LoVo (cell line): ENCODE measurements at regions not wholly inside any gene's neighbourhood (a gene's known extent, or its start where the extent isn't known, plus 50 kb on each side); places are given as distances from the start of the nearest gene placed in this dataset.

Experiments
- DNase-seq: peaks from one replicate; pipeline ENCODE4 v3.0.0-alpha.2; 2016; ENCODE audit warnings: low spot score

GRCh38 chr5:125006011-125006685 is 259.7 kb upstream of the ZNF608 start:
- DNase-seq: no peak

DNA sequence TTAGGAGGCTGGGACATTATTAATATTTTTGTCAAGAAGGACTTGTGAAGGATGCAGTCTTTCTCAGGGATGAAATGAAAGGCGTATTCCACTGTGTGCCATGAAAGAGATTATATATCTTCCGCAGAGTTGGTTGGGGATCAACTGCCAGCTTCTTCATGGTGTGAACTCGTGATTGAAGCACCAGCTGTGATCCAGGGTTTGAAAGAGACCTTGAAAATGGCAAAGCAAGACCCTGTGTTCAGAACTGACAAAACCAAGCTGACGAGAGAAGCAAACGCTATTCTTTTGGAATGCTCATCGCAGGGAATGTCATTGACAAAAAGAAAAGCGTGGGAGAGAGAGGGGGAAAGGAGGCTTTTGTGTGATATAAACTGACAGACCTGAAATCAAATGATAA is 263.9 kb upstream of the ZNF608 start:
- DNase-seq: no peak

- no peak for DNase-seq
Observed at GRCh38 chr5:125011014-125011413, 264.6 kb upstream of the ZNF608 start.

- peak; percentile 55 for DNase-seq
Observed at GRCh38 chr5:125011419-125011818, 265.0 kb upstream of the ZNF608 start.

DNA sequence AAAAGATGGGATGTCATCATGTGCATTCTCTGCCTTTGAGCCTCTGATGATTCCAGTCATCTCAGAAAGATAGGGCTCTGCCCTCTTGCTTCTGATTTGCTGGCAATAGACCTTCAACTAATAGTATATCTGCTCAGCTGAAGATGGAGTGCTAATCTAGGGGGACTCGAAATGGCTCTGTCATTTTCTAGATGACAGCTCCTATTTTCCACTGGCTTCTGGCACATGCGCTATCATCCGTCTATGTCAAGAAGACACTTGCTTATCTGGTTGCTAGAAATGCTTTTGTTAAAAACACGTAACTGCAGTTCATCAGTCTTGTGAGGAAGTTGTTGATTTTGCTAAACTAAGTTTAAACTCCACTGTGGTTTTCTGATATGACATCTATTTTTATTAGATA is 265.5 kb upstream of the ZNF608 start:
- no peak for DNase-seq

- no peak for DNase-seq
Observed at GRCh38 chr5:125012727-125013451, 266.4 kb upstream of the ZNF608 start.

GRCh38 chr5:125014202-125014601 is 267.8 kb upstream of the ZNF608 start:
- no peak for DNase-seq

DNA sequence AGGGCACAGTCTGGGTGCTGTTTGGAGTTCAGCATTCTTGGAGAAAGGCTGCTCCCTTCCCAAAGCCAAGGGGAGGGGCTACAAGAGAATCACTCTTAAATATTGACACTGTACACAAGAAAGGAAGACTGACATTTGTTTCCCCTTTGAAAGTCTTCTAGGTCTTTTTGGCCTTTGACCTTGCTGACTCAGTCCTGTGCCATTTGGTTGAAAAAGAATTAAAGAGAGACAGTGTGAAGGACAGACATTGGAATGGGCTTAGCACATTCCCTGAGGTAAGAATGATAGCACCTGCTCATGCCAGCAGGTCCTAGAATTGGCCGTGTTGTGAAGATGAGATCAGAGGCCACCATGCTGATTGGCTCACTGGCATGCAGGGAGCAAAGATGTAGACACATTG is 271.4 kb upstream of the ZNF608 start:
- DNase-seq: no peak

GRCh38 chr5:125023673-125024072 is 277.2 kb upstream of the ZNF608 start:
- DNase-seq: no peak

GRCh38 chr5:125026867-125027731 is 280.7 kb upstream of the ZNF608 start:
- DNase-seq: peak; percentile 76

- no peak for DNase-seq
Observed at GRCh38 chr5:125032286-125032685, 285.8 kb upstream of the ZNF608 start.

DNA sequence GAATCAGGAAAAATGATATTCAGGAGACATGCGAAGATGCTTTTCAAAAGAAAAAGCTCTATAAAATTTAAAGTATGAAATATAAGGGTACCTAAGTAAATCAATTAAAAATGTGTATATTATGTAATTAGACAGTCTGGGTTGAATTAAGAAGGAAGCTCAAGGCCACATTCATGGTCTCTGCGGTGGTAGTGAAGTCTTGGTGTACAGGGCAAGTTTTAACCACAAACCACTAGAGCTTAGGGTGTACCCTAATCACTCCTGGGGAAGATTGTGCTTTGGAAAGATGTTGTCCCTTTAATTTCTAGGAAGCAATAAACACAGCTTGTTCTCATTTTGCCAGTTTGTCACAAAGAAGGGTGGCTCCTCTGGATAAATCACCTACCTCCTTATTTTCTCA is 287.2 kb upstream of the ZNF608 start:
- no peak for DNase-seq

- no peak for DNase-seq
Observed at GRCh38 chr5:125034331-125034730, 287.9 kb upstream of the ZNF608 start.

DNA sequence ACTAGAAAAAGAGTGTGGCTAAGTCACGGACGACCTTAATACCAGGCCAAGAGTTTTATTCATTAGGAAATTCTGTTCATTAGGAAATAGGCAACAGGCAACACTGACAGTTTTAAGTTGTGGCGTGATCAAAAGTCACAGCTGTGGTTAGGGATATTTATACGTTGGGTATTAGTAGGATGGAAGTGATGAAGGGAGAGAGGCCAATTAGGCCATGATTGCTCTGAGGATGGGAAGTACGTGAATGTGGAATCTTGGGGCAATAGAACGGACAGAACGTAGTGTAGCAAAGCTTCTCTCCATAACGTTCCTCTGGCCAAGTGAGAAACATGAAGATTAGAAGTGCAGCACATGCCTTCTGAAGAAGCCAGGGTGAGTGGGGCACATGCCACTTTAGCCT is 290.1 kb upstream of the ZNF608 start:
- DNase-seq: no peak

- no peak for DNase-seq
Observed at GRCh38 chr5:125037020-125037419, 290.6 kb upstream of the ZNF608 start.

DNA sequence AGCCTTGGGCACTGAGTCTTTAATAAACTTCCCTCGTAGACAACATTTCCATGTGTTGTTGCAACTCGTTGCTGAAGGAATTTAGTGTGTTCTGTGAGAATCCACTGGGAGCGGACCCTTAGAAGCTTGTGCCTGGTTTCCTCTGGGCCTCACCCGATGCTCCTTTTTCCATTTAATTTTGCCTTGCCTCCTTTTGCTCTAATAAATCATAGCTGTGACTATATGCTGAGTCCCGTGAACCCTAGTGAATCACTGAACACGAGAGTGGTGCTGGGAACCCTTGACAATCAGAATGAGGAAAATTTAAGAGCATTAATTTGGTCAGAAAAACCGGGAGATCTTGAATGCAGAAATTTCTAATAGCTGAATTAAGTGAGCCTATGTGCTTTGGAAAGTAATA is 291.1 kb upstream of the ZNF608 start:
- DNase-seq: no peak

- DNase-seq: no peak
Observed at GRCh38 chr5:125038477-125038876, 292.0 kb upstream of the ZNF608 start.

DNA sequence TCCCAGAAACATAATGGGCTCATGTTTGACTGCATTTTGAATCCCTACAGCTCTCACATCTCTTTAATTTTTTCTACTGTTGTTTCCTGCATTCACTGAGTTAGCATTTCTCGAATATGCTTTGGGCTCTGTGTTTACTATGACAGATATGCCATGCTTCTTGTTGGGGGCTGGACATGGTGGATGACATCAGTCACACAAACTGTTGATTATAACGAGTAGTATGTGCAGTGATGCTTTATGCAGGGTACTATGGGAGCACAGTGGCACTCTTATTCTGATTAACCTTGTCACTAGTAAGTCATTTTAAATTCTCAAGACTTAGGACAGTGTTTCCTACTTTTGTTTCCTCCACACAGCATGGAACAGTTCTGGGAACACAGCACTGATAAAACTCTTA is 295.4 kb upstream of the ZNF608 start:
- no peak for DNase-seq

- no peak for DNase-seq
Observed at GRCh38 chr5:125042261-125042890, 295.9 kb upstream of the ZNF608 start.

- peak; percentile 56 for DNase-seq
Observed at GRCh38 chr5:125043781-125044391, 297.4 kb upstream of the ZNF608 start.

DNA sequence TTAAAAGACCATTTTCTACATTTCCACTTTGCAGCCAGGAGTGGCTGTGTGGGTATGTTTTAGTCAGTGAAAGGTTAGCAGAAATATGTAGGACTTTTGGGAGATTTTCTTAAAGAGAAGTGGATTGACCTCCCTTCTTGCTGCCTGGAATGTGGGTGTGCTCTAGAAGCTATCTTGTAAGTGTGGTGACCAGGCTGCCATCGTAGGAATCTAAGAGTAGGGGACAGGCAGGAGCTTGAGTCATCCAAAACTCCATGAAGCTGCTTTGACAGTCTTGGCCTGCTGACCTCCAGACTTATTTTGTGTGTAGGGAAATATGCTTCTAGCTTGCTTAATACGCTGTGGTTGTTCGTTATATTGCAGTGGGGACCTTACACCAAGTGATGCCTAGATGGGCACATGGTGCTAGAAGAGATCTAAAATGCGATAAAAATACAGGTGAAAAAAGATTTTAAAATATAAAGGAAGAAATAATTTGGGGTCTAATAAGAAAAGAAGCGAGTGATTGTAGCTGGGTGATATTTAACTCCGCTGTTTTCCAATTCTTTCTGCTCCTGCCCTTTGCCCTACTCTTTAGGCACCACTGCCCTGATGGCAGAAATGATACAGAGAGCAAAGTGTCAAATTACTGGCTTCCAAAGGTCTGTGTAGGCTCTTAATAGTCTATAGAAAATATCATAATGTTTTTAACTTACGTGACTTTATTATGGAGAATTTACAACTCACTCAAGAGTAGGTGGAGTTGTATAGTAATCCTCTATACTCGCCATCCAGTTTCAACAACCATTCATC is 298.2 kb upstream of the ZNF608 start:
- no peak for DNase-seq
